GM23248 (cell line): ENCODE measurements at regions not wholly inside any gene's neighbourhood (a gene's known extent, or its start where the extent isn't known, plus 50 kb on each side); places are given as distances from the start of the nearest gene placed in this dataset.

Source experiments
- EZH2 ChIP-seq: fragments of 200-600 bp; sonication (generic); IDR thresholded peaks from 2 replicates; pipeline ENCODE4 v1.6.1; 2018; ENCODE audit warnings: antibody characterized with exemption, mild to moderate bottlenecking; ENCODE audit not compliant: insufficient read depth, poor library complexity, severe bottlenecking
- EZH2phosphoT487 ChIP-seq: fragments of 200-600 bp; sonication (generic); IDR thresholded peaks from 2 replicates; pipeline ENCODE4 v1.6.1; 2018; ENCODE audit warnings: antibody characterized with exemption, moderate library complexity, mild to moderate bottlenecking, low read depth; ENCODE audit not compliant: insufficient read depth

DNA sequence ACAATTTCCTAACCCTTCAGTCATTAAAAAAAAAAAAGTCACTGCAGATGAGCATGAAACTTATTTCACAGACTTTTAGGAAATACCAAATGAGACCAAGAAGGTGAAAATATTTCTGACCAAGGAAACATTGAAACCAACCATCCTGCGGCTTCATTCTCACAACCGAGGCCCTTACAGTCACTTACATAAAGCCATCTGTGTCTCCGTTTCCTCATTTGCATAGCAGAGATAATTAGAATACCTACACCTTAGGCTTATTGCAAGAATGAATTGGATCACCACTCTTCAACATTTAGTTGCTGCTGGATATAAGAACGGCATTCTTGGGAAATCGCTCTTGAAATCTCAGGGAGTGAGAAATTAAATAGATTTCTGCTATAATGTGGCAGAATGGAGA is 356.2 kb downstream of the HS3ST1 start:
- no peak for TF ChIP-seq EZH2phosphoT487
- no peak for TF ChIP-seq EZH2
